ENCODE measurements at regions not wholly inside any gene's neighbourhood (a gene's known extent, or its start where the extent isn't known, plus 50 kb on each side); places are given as distances from the start of the nearest gene placed in this dataset.

DNA sequence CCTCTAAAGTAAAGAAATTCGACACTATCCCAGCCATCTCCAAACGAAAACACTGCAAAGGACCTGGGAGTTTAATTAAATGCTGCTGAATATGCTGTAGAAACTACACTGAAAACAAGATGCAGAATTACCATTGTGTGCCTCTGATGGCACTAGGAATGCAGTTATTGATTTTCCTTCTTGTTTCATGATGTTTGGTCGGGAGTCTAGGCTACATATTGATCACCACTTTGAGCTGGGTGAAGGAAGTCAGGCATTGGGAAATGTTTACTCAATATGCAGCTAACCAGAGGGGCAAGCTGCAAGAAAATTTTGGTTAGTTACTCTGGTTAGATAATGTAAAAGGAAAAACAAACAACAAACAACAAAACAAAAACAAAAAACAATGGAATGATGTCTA is 650.7 kb upstream of the GALNTL6 start:
- DNase-seq (ENCODE audit: low read depth): no peak

DNA sequence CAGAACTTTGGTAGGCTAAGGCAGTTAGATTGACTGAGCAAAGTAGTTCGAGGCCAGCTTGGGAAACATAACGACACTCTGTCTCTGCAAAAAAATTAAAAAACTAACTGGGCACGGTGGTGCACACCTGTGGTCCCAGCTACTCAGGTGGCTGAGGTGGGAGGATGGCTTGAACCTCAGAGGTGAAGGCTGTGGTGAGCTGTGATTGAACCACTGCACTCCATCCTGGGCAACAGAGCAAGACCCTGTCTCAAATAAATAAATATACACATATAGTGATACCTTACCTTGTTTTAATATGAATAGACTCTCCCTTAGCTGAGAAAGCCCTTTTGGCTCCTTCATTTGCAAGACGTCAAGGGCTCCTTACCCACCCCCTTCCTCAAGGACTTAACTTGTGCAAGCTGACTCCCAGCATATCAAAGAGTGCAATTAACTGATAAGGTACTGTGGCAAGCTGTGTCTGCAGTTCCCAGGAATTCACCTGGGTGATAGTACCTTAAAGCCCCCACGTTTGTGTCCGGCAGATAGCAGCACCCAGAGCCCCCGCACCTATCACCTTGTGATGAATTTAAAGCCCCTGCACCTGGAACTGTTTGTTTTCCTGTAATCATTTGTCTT is 655.6 kb upstream of the GALNTL6 start:
- no peak for DNase-seq (ENCODE audit: low read depth)

DNA sequence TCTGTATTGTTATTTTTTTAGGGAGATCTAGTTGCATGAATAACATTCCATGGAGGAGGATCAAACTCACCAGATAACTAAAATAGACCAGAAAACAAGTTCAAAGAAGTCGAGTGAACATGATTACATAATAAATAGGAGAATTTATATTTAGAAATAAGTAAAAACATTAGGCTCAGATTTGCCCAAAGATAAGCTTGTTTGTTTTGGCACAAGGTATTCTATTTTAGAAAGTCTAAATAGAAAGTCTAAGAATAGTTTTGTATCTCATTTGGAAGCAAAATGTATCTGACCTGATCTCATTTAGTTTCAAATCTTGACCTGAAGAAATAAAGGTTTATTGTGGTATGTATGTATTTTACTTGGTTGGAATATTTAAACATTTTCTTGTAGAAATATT is 670.6 kb upstream of the GALNTL6 start:
- DNase-seq (ENCODE audit: low read depth): no peak

DNA sequence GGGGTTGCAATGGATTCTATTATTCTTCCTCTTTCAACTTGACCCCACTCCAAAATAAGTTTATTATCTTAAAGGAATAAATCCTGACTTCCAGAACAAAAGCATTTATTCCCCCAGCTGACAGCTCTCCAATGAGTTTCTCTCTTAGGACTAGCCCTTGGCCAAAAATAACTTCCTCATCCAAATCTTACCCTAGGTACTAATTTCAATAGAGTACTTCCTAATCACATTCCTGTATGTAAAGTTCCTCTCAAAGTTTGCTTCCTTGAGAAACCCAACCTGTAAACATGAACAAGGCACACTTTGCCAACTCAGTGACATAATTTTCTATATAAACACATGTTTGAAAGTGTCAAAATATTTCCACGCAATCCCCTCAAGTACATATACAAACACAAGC is 671.2 kb upstream of the GALNTL6 start:
- no peak for DNase-seq (ENCODE audit: low read depth)

DNA sequence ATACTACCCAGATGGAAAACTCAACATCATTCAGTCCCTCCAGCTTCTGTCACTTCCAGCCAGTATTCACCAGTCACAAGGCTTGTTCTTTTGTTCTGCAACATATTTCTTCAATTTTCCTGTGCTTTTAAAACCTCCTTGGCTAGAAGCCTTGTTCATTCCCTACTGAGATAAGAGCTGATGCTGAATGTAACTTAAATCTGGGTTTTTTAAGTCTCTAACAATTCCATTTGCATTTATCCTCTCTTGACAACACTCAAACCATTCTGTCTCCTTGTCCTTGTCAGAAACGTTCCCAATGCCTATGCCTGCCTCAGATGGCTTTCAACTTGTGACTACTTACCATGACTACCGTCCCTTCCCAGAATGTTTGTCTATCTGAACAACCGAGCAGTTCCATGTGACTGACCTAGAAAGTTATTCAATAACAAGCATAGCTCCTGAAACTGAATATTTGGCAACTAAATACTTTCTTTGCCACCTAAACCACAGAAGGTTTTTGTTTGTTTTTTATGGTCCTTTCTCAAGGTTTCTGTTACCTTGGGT is 682.9 kb upstream of the GALNTL6 start:
- no peak for DNase-seq (ENCODE audit: low read depth)

DNA sequence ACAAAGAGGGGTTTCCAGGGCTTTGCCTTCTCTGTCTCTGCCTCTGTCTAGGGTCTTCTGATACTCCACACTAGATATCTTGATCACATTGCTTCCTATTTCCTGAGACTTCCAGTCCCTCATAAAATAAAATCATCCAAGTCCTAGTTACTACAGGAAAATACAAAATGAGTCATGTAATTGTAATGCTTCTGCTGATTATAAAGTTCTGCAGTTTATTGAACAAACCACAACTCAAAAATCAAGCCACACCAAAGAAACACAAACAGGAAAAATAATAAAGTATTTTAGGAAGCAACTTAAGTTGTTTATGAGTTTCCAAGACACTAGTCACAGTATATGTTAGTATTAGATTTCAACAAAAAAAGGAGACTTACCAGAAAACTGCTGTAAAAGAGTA is 695.1 kb upstream of the GALNTL6 start:
- DNase-seq (ENCODE audit: low read depth): no peak

DNA sequence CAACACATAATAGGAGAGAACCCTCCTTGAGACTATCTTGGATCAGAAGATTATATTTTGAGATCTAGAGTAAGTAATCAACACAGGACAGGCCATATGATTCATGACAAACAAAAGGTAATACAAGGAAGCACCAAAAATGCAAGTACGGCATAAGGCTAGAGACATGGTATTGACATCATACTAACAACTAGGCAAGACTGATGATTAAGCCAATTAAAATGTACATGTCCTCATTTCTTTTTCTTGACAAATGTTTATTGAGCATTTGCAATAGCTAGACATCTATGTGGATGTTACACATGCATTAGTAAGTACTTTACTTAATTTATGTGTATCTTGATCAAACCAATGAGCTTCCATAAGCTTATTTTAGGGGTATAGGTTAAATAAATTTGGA is 695.7 kb upstream of the GALNTL6 start:
- DNase-seq (ENCODE audit: low read depth): no peak

DNA sequence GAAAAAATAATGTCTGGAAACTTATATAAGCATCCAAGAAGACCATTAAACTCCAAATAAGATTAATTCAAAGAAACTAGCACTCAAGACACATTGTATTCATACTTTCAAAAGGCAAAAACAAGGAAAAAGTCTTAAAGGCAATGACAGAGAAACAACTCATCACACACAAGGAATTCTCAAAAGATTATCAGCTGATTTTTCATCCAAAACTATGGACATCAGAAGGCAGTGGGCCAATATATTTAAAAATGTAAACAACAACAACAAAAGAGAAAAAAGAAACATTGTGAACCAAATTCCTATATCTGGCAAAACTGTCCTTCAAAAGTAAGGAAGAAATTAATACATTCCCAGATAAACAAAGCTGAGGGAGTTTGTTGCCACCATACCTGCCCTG is 711.4 kb upstream of the GALNTL6 start:
- no peak for DNase-seq (ENCODE audit: low read depth)

DNA sequence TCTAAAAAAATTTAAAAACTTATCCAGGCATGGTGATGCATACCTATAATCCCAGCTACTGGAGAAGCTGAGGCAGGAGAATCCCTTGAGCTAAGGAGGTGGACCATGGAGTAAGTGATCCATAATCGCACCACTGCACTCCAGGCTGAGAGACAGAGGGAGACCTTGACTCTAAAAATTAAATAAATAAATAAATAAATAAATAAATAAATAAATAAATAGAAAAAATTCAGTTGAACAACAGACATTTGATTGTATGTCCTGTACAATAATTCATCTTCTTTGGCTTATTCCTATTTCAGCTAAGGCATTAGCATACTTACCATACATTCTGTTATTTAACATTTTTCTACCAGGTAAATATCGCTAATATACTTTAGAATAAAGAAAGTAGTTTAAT is 726.1 kb upstream of the GALNTL6 start:
- DNase-seq (ENCODE audit: low read depth): no peak

DNA sequence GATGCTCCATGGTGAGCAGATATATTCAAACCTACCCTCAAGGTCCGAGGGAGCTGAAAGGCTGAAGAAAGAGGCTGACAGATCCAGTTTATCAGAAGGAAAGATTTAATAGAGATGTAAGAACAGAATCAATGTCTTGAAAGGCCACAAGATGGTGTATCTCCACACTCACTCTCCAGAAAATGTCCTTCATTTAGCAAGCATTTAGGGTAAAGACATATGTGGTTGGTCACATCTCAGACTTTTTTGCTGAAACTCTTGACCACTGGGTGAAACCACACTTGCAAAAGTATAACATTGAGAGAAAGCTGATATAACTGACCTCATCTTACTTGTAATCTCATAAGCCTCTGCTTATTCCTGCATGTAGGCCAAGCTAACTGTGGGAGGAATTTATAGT is 745.8 kb upstream of the GALNTL6 start:
- no peak for DNase-seq (ENCODE audit: low read depth)

DNA sequence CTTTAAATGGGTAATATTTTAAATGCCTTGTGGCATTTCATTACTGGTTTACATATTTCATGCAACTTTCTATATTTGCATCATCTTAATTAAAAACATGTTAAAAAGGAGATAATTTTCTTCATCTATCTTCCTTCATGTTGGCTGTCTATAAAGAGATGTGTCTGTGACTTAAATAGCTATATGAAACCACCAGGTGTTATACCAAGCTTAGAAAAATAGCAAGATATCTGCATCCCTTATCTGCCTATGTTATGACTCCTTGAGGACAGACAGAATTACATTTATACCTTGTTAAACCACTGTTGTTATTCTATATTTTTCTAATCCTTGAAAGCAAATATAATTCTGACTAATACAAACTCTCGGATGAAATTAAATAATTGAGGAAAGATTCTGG is 763.8 kb upstream of the GALNTL6 start:
- DNase-seq (ENCODE audit: low read depth): no peak

DNA sequence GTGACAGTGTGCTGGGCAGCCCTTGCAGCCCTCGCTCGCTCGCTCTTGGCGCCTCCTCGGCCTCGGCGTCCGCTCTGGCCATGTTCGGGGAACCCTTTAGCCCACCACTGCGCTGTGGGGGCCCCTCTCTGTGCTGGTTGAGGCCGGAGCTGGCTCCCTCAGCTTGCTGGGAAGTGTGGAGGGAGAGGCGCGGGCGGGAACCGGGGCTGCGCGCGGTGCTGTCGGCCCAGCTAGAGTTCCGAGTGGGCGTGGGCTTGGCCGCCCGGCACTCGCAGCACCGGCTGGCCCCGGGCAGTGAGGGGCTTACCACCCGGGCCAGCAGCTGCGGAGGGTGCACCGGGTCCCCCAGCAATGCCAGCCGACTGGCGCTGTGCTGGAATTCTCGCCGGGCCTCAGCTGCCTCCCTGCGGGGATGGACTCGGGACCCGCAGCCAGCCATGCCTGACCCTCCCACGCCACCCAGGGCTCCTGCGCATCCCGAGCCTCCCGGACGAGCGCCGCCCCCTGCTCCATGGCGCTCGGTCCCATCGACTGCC is 770.1 kb upstream of the GALNTL6 start:
- DNase-seq (ENCODE audit: low read depth): no peak

DNA sequence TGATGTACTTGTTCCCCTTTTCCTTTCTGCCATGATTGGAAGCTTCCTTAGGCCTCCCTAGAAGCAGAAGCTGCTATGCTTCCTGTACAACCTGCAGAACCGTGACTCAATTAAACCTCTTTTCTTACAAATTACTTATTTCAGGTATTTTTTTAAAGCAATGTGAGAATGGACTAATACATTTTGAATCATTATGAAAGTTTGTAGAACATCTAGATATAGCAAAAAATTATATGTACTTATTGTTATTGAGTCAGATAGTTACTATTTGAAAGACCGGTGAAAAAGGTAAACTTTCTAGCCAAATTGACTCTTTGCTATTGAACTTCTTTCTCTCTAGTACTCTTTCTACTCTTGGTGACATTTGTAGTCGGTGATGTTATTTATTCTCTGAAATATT is 777.3 kb upstream of the GALNTL6 start:
- no peak for DNase-seq (ENCODE audit: low read depth)

DNA sequence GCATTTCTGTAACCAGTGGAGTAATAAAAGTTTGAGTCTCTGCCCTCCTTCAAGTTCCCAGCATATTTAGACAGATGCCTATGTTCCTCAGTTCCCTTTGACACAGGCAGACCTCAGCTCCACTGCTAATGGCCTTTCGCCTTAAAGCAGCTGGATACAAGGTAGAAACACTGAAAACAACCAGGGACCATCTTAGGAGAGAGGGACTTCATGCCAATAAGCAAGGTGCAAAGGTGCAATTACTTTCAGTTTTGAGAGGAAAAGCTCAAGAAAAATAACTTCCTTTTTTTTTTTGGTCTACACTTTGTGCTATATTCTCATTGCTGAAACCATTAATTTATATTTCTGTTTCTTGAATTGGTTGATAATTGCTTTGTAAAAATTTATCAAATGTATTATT is 781.9 kb upstream of the GALNTL6 start:
- no peak for DNase-seq (ENCODE audit: low read depth)

DNA sequence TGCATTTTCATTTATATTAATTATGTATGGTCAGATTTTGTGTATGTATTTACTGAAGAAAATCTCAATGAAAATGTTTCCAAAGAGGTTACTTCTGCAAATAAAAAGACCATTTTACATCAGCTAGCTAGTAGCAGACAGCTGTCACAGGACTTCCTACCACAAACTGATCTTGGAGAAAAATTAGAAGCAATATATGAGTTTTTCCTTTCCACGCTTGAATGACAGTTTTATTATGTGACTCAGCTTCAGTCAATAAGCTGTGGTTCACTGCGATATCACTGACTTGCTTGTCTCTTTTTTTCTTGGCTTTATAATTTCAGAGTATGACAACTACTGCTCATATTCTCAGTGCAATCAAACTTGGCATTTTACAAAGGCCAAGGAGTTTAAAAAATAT is 787.4 kb upstream of the GALNTL6 start:
- DNase-seq (ENCODE audit: low read depth): no peak

DNA sequence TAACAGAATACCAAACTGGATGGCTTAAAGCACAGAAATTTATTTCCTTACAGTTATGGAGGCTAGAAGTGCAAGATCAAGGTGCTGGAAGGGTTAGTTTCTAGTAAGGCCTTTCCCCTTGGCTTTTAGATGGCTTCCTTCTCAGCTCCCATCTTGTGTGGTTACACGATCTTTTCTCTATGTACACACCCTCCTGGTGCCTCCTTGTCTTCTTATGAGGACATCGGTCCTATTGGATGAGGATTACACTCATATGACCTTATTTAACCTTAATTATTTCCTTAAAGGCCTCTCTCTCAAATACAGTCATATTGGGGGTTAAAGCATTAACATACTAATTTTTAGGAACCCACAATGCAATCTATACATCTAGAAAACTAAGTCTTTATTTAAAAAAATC is 787.9 kb upstream of the GALNTL6 start:
- no peak for DNase-seq (ENCODE audit: low read depth)

DNA sequence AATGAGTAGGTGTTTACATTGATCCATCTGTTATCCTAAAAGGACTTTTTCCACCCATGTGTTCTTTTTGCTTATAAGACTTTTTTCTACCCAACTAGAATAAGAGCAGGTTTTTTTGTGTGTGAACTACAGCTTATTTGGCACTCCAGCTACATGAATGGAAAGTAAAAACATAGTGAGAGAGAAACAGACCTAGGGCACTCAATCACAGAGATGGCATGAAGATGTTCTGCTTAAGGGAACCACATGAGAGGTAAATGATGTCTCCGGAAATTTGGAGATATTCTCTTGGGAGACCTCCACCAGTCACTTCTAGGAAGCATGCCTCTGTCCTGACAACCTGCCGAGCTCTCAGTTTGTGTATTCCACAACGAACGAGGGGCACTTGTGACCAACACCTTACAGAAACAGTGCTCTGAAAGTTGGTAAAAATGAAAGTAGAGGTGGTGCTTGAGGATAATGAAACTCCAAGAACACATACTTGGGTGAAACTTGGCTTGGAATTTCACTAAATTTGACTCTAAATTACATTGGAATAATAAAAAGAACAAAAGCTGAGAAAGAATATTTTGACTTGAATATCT is 788.4 kb upstream of the GALNTL6 start:
- DNase-seq (ENCODE audit: low read depth): no peak

DNA sequence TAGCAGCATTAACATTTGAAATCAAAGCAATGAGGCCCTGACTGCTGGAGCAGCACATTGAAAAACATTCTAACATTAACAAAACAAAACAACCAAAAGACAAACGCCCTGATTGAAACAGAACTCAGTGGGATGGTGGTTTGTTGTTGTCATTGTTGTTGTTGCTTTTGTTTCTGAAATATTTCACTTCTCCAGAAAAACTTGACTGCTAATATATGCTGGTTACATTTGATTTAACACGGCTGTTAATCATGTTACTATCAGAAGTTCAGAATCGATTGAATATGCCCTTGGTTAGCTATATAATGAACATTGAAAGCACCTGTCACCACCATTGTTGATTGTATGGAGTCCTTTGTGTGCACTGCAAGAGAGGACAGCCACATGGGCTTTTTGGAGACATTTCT is 790.4 kb upstream of the GALNTL6 start:
- DNase-seq (ENCODE audit: low read depth): no peak

DNA sequence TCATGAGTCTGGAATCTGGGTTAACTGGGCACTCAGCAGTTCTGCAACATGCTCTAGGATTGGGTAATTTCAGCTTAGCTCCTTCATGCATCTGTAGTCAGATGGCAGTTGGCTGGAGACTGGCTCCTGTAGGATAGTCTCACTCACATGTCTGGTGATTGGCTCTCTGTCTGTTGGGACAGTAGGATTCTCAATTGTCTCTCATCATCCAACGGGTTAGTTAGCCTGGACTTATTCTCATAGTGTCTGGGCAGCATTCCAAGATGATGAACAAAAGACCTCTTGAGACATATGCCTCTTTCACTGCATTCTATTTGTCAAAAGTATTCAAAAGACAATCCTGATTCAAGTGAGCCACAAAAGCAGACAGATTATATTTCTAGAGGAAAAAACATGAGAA is 795.6 kb upstream of the GALNTL6 start:
- DNase-seq (ENCODE audit: low read depth): no peak

DNA sequence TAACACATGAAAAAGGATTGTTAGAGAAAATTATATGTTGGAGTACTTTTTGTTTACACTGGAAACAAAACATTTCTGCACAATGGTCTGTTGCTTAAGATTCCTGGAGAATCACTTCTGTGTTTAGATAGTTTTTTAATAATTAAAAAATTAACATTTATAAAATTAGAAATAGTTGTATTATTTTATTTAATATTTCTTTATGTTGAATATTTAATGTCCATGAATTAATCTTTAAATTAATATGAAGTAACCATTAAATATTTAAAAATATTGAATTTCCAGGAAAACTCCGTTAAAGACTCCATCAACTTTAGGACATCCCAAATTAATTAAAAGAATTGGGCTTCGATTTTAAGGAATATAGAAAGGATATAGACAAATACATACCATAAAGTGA is 797.1 kb upstream of the GALNTL6 start:
- DNase-seq (ENCODE audit: low read depth): no peak

DNA sequence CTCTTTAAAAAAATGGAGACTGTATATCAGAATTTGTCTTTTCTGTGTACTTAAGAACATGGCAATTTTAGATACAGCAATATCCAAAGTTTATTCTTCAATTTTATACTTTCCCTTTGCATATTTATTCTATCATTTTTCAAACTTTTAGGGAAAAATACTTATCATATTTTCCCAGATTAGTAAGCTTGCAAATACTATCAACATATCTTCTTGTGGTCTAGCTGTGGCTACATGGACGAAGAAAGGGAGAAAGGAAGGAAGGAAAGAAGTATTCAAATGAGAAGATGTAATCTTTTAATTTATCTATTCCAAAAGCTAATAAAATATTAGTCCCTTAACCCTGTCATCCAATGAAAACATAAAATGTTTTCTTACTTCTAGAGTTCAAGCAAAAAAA is 797.8 kb upstream of the GALNTL6 start:
- no peak for DNase-seq (ENCODE audit: low read depth)

DNA sequence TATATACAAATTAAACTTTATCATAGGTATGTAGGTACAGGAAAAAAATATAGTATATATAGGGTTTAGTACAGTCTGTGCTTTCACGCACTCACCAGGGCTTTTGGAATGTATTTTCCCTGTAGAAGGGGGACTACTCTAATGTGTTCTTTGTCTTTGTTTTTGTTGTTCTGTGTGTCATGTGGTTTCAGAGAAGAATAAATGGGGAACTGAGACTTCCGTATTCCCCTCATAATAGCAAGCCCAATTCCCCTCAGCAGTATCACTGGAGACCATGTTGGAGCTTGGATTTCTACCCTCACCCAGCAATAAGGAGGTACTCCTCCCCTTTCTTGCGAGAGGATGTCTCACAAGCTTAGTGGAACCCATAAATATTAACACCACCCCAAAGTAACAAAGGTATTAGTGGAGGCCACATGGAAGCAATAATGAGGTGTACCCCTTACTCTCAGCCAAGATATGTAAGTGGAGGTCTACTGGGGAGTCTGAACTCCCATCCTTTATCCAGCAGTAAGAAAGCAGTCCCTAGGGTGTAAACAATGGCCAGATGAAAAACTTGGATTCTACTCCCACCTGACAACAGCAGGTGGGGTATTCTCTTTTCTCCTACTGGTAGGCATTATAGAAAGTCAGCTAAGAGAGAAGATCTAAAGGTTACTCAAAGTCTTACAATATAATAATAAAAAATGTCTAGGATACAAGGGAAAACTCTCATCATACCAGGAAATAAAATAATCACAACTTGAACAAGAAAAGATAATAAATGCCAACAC is 805.4 kb upstream of the GALNTL6 start:
- DNase-seq (ENCODE audit: low read depth): no peak

DNA sequence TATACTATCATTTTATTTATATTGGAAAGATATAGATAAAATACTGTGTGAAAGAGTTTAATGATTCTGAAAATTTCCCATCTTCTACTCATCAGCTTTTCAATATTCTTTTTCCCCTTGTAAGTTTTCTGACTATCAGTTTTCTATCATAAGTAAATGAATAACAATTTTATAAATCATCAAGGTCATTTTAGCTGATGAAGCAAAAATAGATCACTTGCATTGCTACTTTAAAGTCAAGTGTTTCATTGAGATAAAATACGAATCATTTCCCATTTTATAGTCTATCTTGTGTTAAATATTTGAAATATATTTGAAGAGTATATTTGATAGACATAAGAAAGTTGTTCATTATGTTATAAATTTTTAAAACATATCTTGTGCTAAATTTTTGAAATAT is 811.0 kb upstream of the GALNTL6 start:
- DNase-seq (ENCODE audit: low read depth): no peak

All from EH (cell line).